IPS DF 6.9 (cell line): ENCODE measurements at regions not wholly inside any gene's neighbourhood (a gene's known extent, or its start where the extent isn't known, plus 50 kb on each side); places are given as distances from the start of the nearest gene placed in this dataset.
A peak's percentile ranks its signal among the peaks of the same experiment; 100 is the strongest.

Source experiments
- DNase-seq: peaks from one replicate; pipeline ENCODE4 v3.0.0-alpha.2; 2013; ENCODE audit warnings: low read depth, low spot score
- H3K27ac ChIP-seq: one replicate; pipeline ENCODE4 v1.5.1; 2013; ENCODE audit warnings: low read length, control low read depth
- H3K27me3 ChIP-seq: 2 replicates; pipeline ENCODE4 v1.6.1; 2013; ENCODE audit warnings: mild to moderate bottlenecking, low read length; ENCODE audit not compliant: control insufficient read depth, insufficient read depth
- H3K36me3 ChIP-seq: 2 replicates; pipeline ENCODE4 v1.6.1; 2013; ENCODE audit warnings: low read length; ENCODE audit not compliant: control insufficient read depth, insufficient read depth
- H3K4me1 ChIP-seq: 2 replicates; pipeline ENCODE4 v1.6.1; 2013; ENCODE audit warnings: low read length; ENCODE audit not compliant: control insufficient read depth, insufficient read depth
- H3K4me3 ChIP-seq: 2 replicates; pipeline ENCODE4 v1.5.1; 2013; ENCODE audit warnings: mild to moderate bottlenecking, low read length
- H3K9me3 ChIP-seq: 2 replicates; pipeline ENCODE4 v1.6.1; 2013; ENCODE audit warnings: low read length, inconsistent platforms; ENCODE audit not compliant: control insufficient read depth, insufficient read depth
- WGBS: extraction: QIAGEN DNeasy Blood & Tissue Kit; methylation state at CpG from one replicate; pipeline ENCODE4 v1.1.7; 2013; ENCODE audit warnings: mixed read lengths, missing lambda C conversion rate; ENCODE audit not compliant: insufficient read length, insufficient coverage; 5-methylcytosine and 5-hydroxymethylcytosine counted together

GRCh38 chr4:71930459-71930858 is 101.3 kb upstream of the NPFFR2 start:
- no CpG with 5 or more reads among the region's 1 CpG for WGBS
- Histone ChIP-seq H3K36me3 (no peaks in the 10 kb centered on the region), H3K4me3 (no peak overlapping the region), H3K27ac (no peak overlapping the region), H3K9me3 (no peaks in the 10 kb centered on the region), H3K4me1 (no peaks in the 10 kb centered on the region), H3K27me3 (no peaks in the 10 kb centered on the region)
- no peak for DNase-seq

- Histone ChIP-seq H3K4me1 (no peaks in the 10 kb centered on the region), H3K27ac (no peak overlapping the region), H3K9me3 (no peaks in the 10 kb centered on the region), H3K4me3 (no peak overlapping the region), H3K36me3 (no peaks in the 10 kb centered on the region), H3K27me3 (no peaks in the 10 kb centered on the region)
- WGBS: no CpG with 5 or more reads among the region's 3 CpGs
- no peak for DNase-seq
Measured at GRCh38 chr4:71932941-71933340, 98.9 kb upstream of the NPFFR2 start.

- Histone ChIP-seq H3K27me3 (no peaks in the 10 kb centered on the region), H3K27ac (no peak overlapping the region), H3K4me3 (no peak overlapping the region), H3K9me3 (no peaks in the 10 kb centered on the region), H3K36me3 (no peaks in the 10 kb centered on the region), H3K4me1 (no peaks in the 10 kb centered on the region)
- no peak for DNase-seq
Measured at GRCh38 chr4:71938776-71939175, 93.0 kb upstream of the NPFFR2 start.

GRCh38 chr4:71941001-71941400 is 90.8 kb upstream of the NPFFR2 start:
- Histone ChIP-seq H3K36me3 (no peaks in the 10 kb centered on the region), H3K4me3 (no peak overlapping the region), H3K27me3 (no peaks in the 10 kb centered on the region), H3K9me3 (peaks cover 3% of the 10 kb centered on the region), H3K27ac (no peak overlapping the region), H3K4me1 (no peaks in the 10 kb centered on the region)
- DNase-seq: peak; percentile 27
- WGBS: no CpG with 5 or more reads among the region's 1 CpG

GRCh38 chr4:71944956-71945355 is 86.8 kb upstream of the NPFFR2 start:
- WGBS: no CpG with 5 or more reads among the region's 2 CpGs
- Histone ChIP-seq H3K27ac (no peak overlapping the region), H3K4me1 (no peaks in the 10 kb centered on the region), H3K4me3 (no peak overlapping the region), H3K36me3 (no peaks in the 10 kb centered on the region), H3K27me3 (no peaks in the 10 kb centered on the region), H3K9me3 (peaks cover 3% of the 10 kb centered on the region)
- DNase-seq: no peak

GRCh38 chr4:71945791-71946190 is 86.0 kb upstream of the NPFFR2 start:
- Histone ChIP-seq H3K4me1 (no peaks in the 10 kb centered on the region), H3K4me3 (no peak overlapping the region), H3K27me3 (no peaks in the 10 kb centered on the region), H3K27ac (no peak overlapping the region), H3K36me3 (no peaks in the 10 kb centered on the region), H3K9me3 (peaks cover 3% of the 10 kb centered on the region)
- no CpG with 5 or more reads among the region's 2 CpGs for WGBS
- no peak for DNase-seq

- H3K27me3 ChIP-seq: no peaks in the 10 kb centered on the region
- WGBS: no CpG with 5 or more reads among the region's 2 CpGs
- no peaks in the 10 kb centered on the region for H3K9me3 ChIP-seq
Measured at GRCh38 chr4:71958978-71959377, 72.8 kb upstream of the NPFFR2 start.

GRCh38 chr4:71962622-71963264 is 69.1 kb upstream of the NPFFR2 start:
- Histone ChIP-seq H3K4me1 (no peaks in the 10 kb centered on the region), H3K36me3 (no peaks in the 10 kb centered on the region), H3K4me3 (no peak overlapping the region), H3K9me3 (no peaks in the 10 kb centered on the region), H3K27ac (no peak overlapping the region), H3K27me3 (no peaks in the 10 kb centered on the region)
- DNase-seq: no peak
- WGBS: no CpG with 5 or more reads among the region's 4 CpGs

More at GRCh38 chr4:71958978-71959377, 72.8 kb upstream of the NPFFR2 start:
- Histone ChIP-seq H3K4me3 (no peak overlapping the region), H3K36me3 (no peaks in the 10 kb centered on the region), H3K27ac (no peak overlapping the region), H3K4me1 (no peaks in the 10 kb centered on the region)
- DNase-seq: no peak

GRCh38 chr4:71974681-71975080 is 57.1 kb upstream of the NPFFR2 start:
- Histone ChIP-seq H3K36me3 (no peaks in the 10 kb centered on the region), H3K9me3 (no peaks in the 10 kb centered on the region), H3K4me1 (no peaks in the 10 kb centered on the region), H3K27ac (no peak overlapping the region), H3K4me3 (no peak overlapping the region), H3K27me3 (no peaks in the 10 kb centered on the region)
- no peak for DNase-seq
- no CpG with 5 or more reads among the region's 4 CpGs for WGBS

GRCh38 chr4:71976523-71976922 is 55.3 kb upstream of the NPFFR2 start:
- Histone ChIP-seq H3K27ac (no peak overlapping the region), H3K4me1 (no peaks in the 10 kb centered on the region), H3K36me3 (no peaks in the 10 kb centered on the region), H3K9me3 (no peaks in the 10 kb centered on the region), H3K4me3 (no peak overlapping the region), H3K27me3 (no peaks in the 10 kb centered on the region)
- no peak for DNase-seq

GRCh38 chr4:71978210-71978835 is 53.5 kb upstream of the NPFFR2 start:
- no peaks in the 10 kb centered on the region for H3K9me3 ChIP-seq
- no peak for DNase-seq
- WGBS: no CpG with 5 or more reads among the region's 1 CpG
- no peaks in the 10 kb centered on the region for H3K27me3 ChIP-seq
- no peak overlapping the region for H3K4me3 ChIP-seq
- no peaks in the 10 kb centered on the region for H3K4me1 ChIP-seq
- no peaks in the 10 kb centered on the region for H3K36me3 ChIP-seq
- no peak overlapping the region for H3K27ac ChIP-seq
